ENCODE measurements at regions not wholly inside any gene's neighbourhood (a gene's known extent, or its start where the extent isn't known, plus 50 kb on each side); places are given as distances from the start of the nearest gene placed in this dataset.
A peak's percentile ranks its signal among the peaks of the same experiment; 100 is the strongest.

- H3K27ac ChIP-seq = no peak overlapping the region
- intact Hi-C loops (cut with DNase I; ENCODE audit: low total_unique reads) = no loop called here
- no peaks in the 10 kb centered on the region for H3K36me3 ChIP-seq
- H3K27me3 ChIP-seq = no peaks in the 10 kb centered on the region
- 22 to 39% (median 27%) methylated on average over 1 of the region's 1 CpG; no CpG with 5 or more reads in 1 of the 5 donors for WGBS, 5 donors
- H3K4me1 ChIP-seq = peaks cover 0 to 8% (median 2%) of the 10 kb centered on the region in 4 donors
- no peak for TF ChIP-seq EP300 (IDR thresholded peaks at IDR 0.05)
- peak in 2 of 7 experiments; percentile 12 to 27 for TF ChIP-seq CTCF (IDR thresholded peaks at IDR 0.05)
- no peak for TF ChIP-seq POLR2AphosphoS5 (IDR thresholded peaks at IDR 0.05)
- no peaks in the 10 kb centered on the region for H3K9me3 ChIP-seq
- DNase-seq = peak; percentile 29 to 54
- H3K4me3 ChIP-seq = no peak overlapping the region
Observed at GRCh38 chr12:56839915-56840325, 76.8 kb downstream of the HSD17B6 start.

DNA sequence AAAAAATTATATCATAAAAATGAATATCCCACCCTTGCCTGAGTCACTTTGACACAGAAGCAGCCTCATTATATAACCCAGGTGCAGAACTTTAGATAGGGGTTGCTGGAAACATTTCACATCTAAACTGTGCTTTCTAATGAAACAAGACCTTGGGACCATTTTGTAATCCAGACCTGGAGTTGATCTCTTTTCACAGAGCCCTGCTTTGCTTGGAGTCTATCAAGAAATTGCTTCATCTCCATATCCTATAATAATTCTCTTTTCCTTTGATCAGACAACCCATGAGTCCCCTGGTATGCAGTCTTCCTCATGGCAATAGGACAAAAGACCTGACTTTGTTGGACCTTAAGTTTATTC, 76.3 kb downstream of the HSD17B6 start:
- no peaks in the 10 kb centered on the region for H3K9me3 ChIP-seq
- TF ChIP-seq POLR2A (IDR thresholded peaks at IDR 0.05) (no peak), EP300 (IDR thresholded peaks at IDR 0.05) (no peak), POLR2AphosphoS5 (IDR thresholded peaks at IDR 0.05) (no peak), CTCF (IDR thresholded peaks at IDR 0.05) (no peak)
- H3K4me1 ChIP-seq = peaks cover 0 to 8% (median 2%) of the 10 kb centered on the region in 4 donors
- intact Hi-C loops (cut with DNase I; ENCODE audit: low total_unique reads) = no loop called here
- no peak overlapping the region for H3K4me3 ChIP-seq
- H3K27ac ChIP-seq = no peak overlapping the region
- no peaks in the 10 kb centered on the region for H3K27me3 ChIP-seq
- DNase-seq = no peak
- H3K36me3 ChIP-seq = no peaks in the 10 kb centered on the region

- Histone ChIP-seq H3K4me3 (no peak overlapping the region), H3K27ac (peak overlapping the region in 2 of 5 donors; percentile 31 to 38), H3K36me3 (no peaks in the 10 kb centered on the region), H3K4me1 (peaks cover 0 to 8% (median 2%) of the 10 kb centered on the region in 4 donors), H3K9me3 (no peaks in the 10 kb centered on the region), H3K27me3 (no peaks in the 10 kb centered on the region)
- DNase-seq = peak in 1 of 2 donors; percentile 15
- 30 to 39% (median 34%) methylated on average over 7 of the region's 7 CpGs for WGBS, 5 donors
- intact Hi-C loops (cut with DNase I; ENCODE audit: low total_unique reads) = no loop called here
- no peak for TF ChIP-seq EP300 (IDR thresholded peaks at IDR 0.05)
- TF ChIP-seq POLR2AphosphoS5 (IDR thresholded peaks at IDR 0.05) = no peak
- no peak for TF ChIP-seq CTCF (IDR thresholded peaks at IDR 0.05)
- TF ChIP-seq POLR2A (IDR thresholded peaks at IDR 0.05) = no peak
Observed at GRCh38 chr12:56838621-56839488, 75.7 kb downstream of the HSD17B6 start.

Small RNA genes lying in the stretch of these regions (small RNA-seq; reads per million reads assigned to genes)
- gene AC121758.2 = 0 reads per million in 4 donors
- 0 reads per million in 4 donors for gene RF00554
